SK-N-SH treated with all-trans-retinoic acid at 6 μM for 48 hours (cell line): ENCODE measurements at regions not wholly inside any gene's neighbourhood (a gene's known extent, or its start where the extent isn't known, plus 50 kb on each side); places are given as distances from the start of the nearest gene placed in this dataset.

Experiments used
- ARNTL ChIP-seq: fragments of 450-650 bp; formaldehyde crosslinking; IDR thresholded peaks from 2 replicates; pipeline ENCODE4 v1.5.0; 2020; ENCODE audit warnings: low read depth, mild to moderate bottlenecking, moderate library complexity, borderline replicate concordance
- ESRRG ChIP-seq: fragments of 250-450 bp; sonication (Bioruptor Pico); IDR thresholded peaks from 2 replicates; pipeline ENCODE4 v1.6.1; 2021; ENCODE audit warnings: mild to moderate bottlenecking
- POU6F1 ChIP-seq: fragments of 250-450 bp; sonication (Bioruptor Pico); IDR thresholded peaks from 2 replicates; pipeline ENCODE4 v1.8.0; 2021; ENCODE audit warnings: low read depth, mild to moderate bottlenecking, moderate library complexity, borderline replicate concordance
- PPARA ChIP-seq: fragments of 250-450 bp; sonication (Bioruptor Pico); IDR thresholded peaks from 2 replicates; pipeline ENCODE4 v1.5.0; 2020; ENCODE audit warnings: mild to moderate bottlenecking, borderline replicate concordance
- RARB ChIP-seq: fragments of 250-450 bp; sonication (Bioruptor Pico); IDR thresholded peaks from 2 replicates; pipeline ENCODE4 v1.8.0; 2021; ENCODE audit warnings: mild to moderate bottlenecking, moderate library complexity
- TOX ChIP-seq: fragments of 250-450 bp; sonication (Bioruptor Pico); IDR thresholded peaks from 2 replicates; pipeline ENCODE4 v1.8.0; 2021; ENCODE audit warnings: mild to moderate bottlenecking, moderate library complexity, borderline replicate concordance
- ZC3H10 ChIP-seq: fragments of 250-450 bp; sonication (Bioruptor Pico); IDR thresholded peaks from 2 replicates; pipeline ENCODE4 v1.5.1; 2021; ENCODE audit warnings: mild to moderate bottlenecking, moderate library complexity
- ZFP30 ChIP-seq: fragments of 450-650 bp; formaldehyde crosslinking; IDR thresholded peaks from 2 replicates; pipeline ENCODE4 v1.5.0; 2022; ENCODE audit warnings: mild to moderate bottlenecking, moderate library complexity
- ZNF70 ChIP-seq: fragments of 450-650 bp; formaldehyde crosslinking; IDR thresholded peaks from 2 replicates; pipeline ENCODE4 v1.5.0; 2020; ENCODE audit warnings: mild to moderate bottlenecking, moderate library complexity
- TF ChIP-seq, protein P1 (sequence below): fragments of 250-450 bp; sonication (Bioruptor Pico); IDR thresholded peaks from 2 replicates; pipeline ENCODE4 v1.8.0; 2020; ENCODE audit warnings: mild to moderate bottlenecking, moderate library complexity, borderline replicate concordance

DNA sequence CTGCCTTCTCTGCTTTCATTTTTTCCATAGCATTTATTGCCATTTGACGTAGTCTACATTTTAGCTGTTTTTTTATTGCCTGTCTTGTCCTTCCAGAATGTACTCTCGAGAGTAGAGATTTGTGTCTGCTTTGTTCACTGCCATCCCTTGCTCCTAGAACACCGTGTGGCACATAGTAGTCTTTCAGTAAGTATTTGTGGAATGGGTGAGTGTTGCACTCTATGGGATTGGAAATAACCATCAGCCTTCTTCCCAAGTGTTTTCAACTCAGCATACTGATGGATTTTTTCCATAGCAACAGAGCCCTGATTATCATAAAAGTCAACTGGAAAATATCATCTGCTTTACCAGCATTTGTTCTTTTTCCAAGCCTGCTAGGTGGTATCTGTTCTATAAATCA is 462.6 kb downstream of the ENC1 start:
- TF ChIP-seq ZC3H10 (CRISPR knock-in tag) (no peak), ARNTL (CRISPR knock-in tag) (no peak), POU6F1 (CRISPR knock-in tag) (no peak), ZNF70 (CRISPR knock-in tag) (no peak), ESRRG (CRISPR knock-in tag) (no peak), TOX (CRISPR knock-in tag) (no peak), ZFP30 (CRISPR knock-in tag) (no peak), PPARA (CRISPR knock-in tag) (no peak), RARB (CRISPR knock-in tag) (no peak)
- TF ChIP-seq, protein P1, sequence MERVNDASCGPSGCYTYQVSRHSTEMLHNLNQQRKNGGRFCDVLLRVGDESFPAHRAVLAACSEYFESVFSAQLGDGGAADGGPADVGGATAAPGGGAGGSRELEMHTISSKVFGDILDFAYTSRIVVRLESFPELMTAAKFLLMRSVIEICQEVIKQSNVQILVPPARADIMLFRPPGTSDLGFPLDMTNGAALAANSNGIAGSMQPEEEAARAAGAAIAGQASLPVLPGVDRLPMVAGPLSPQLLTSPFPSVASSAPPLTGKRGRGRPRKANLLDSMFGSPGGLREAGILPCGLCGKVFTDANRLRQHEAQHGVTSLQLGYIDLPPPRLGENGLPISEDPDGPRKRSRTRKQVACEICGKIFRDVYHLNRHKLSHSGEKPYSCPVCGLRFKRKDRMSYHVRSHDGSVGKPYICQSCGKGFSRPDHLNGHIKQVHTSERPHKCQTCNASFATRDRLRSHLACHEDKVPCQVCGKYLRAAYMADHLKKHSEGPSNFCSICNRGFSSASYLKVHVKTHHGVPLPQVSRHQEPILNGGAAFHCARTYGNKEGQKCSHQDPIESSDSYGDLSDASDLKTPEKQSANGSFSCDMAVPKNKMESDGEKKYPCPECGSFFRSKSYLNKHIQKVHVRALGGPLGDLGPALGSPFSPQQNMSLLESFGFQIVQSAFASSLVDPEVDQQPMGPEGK (CRISPR knock-in tag) = no peak
